AG09319 (cell line): ENCODE measurements at regions not wholly inside any gene's neighbourhood (a gene's known extent, or its start where the extent isn't known, plus 50 kb on each side); places are given as distances from the start of the nearest gene placed in this dataset.
A peak's percentile ranks its signal among the peaks of the same experiment; 100 is the strongest.

Source experiments
- DNase-seq: peaks from one replicate; pipeline ENCODE4 v3.0.0-alpha.2; 2010; ENCODE audit warnings: low read depth; ENCODE audit errors: extremely low read depth
- CTCF ChIP-seq: IDR thresholded peaks from 2 replicates; pipeline ENCODE4 v1.5.1; 2011; ENCODE audit warnings: low read depth, mild to moderate bottlenecking, inconsistent platforms, low read length, moderate library complexity

- peak; percentile 17 for TF ChIP-seq CTCF
- DNase-seq, result no peak
Measured at GRCh38 chr12:24025153-24025798, 75.8 kb upstream of the SOX5 start.

- TF ChIP-seq CTCF, result no peak
- DNase-seq, result no peak
Measured at GRCh38 chr12:24023081-24023480, 73.6 kb upstream of the SOX5 start.

- no peak for DNase-seq
- no peak for TF ChIP-seq CTCF
Measured at GRCh38 chr12:24021164-24021502, 71.7 kb upstream of the SOX5 start.

GRCh38 chr12:24020397-24021163, 71.1 kb upstream of the SOX5 start:
- TF ChIP-seq CTCF, result no peak
- DNase-seq, result no peak

GRCh38 chr12:24015833-24016160, 66.3 kb upstream of the SOX5 start:
- DNase-seq, result no peak
- no peak for TF ChIP-seq CTCF

GRCh38 chr12:24014915-24015832, 65.7 kb upstream of the SOX5 start:
- TF ChIP-seq CTCF, result no peak
- no peak for DNase-seq

GRCh38 chr12:24014240-24014639, 64.8 kb upstream of the SOX5 start:
- no peak for DNase-seq
- TF ChIP-seq CTCF, result no peak
